GM19023 (cell line): ENCODE measurements at regions not wholly inside any gene's neighbourhood (a gene's known extent, or its start where the extent isn't known, plus 50 kb on each side); places are given as distances from the start of the nearest gene placed in this dataset.
"Not testable (repeated sequence)": the region's sequence is repeated elsewhere in the genome, so short reads cannot be mapped to it uniquely, and the experiment has no call there.

Experiments
- ATAC-seq: cut with Tn5 transposase; IDR thresholded peaks from one replicate; pipeline ENCODE4 v1.9.1; 2021; ENCODE audit warnings: mild to moderate bottlenecking, moderate library complexity; ENCODE audit not compliant: unreplicated experiment

- no peak for ATAC-seq
Measured at GRCh38 chr2:88396209-88396608, 56.3 kb downstream of the FOXI3 start.

- no peak for ATAC-seq
Measured at GRCh38 chr2:88377641-88377991, 74.9 kb downstream of the FOXI3 start.

- ATAC-seq: no peak
Measured at GRCh38 chr2:88372042-88372441, 80.5 kb downstream of the FOXI3 start.

- not testable (repeated sequence) for ATAC-seq
Measured at GRCh38 chr2:88365408-88365807, 87.1 kb downstream of the FOXI3 start.

GRCh38 chr2:88355486-88355885, 97.0 kb downstream of the FOXI3 start:
- ATAC-seq: no peak

- no peak for ATAC-seq
Measured at GRCh38 chr2:88351249-88351601, 101.3 kb downstream of the FOXI3 start.

GRCh38 chr2:88350331-88351248, 101.9 kb downstream of the FOXI3 start:
- ATAC-seq: peak; percentile 70

GRCh38 chr2:88345842-88346241, 106.7 kb downstream of the FOXI3 start:
- ATAC-seq: no peak

GRCh38 chr2:88342749-88343148, 109.7 kb downstream of the FOXI3 start:
- no peak for ATAC-seq

GRCh38 chr2:88334418-88334817, 118.1 kb downstream of the FOXI3 start:
- ATAC-seq: no peak

GRCh38 chr2:88331239-88331638, 121.3 kb downstream of the FOXI3 start:
- ATAC-seq: no peak

- ATAC-seq: peak; percentile 89
Measured at GRCh38 chr2:88329815-88330603, 122.5 kb downstream of the FOXI3 start.

- no peak for ATAC-seq
Measured at GRCh38 chr2:88321449-88322248, 130.8 kb downstream of the FOXI3 start.

GRCh38 chr2:88320076-88320773, 132.3 kb downstream of the FOXI3 start:
- no peak for ATAC-seq

- no peak for ATAC-seq
Measured at GRCh38 chr2:88318956-88319330, 133.6 kb downstream of the FOXI3 start.

- no peak for ATAC-seq
Measured at GRCh38 chr2:88318071-88318955, 134.2 kb downstream of the FOXI3 start.

GRCh38 chr2:88310787-88311186, 140.6 kb downstream of the THNSL2 start:
- ATAC-seq: no peak

GRCh38 chr2:88307817-88308216, 137.7 kb downstream of the THNSL2 start:
- no peak for ATAC-seq

GRCh38 chr2:88303865-88304264, 133.7 kb downstream of the THNSL2 start:
- no peak for ATAC-seq

GRCh38 chr2:88296247-88296646, 126.1 kb downstream of the THNSL2 start:
- ATAC-seq: no peak
